Trophoblast cell (in vitro differentiated cells and primary cell): ENCODE measurements at regions not wholly inside any gene's neighbourhood (a gene's known extent, or its start where the extent isn't known, plus 50 kb on each side); places are given as distances from the start of the nearest gene placed in this dataset.

ENCODE experiments used
- DNase-seq, 2 donors: peaks; one replicate each; pipeline ENCODE4 v3.0.0-alpha.2; 2016
- H2AFZ ChIP-seq: 2 replicates; pipeline ENCODE4 v1.6.1; 2013; ENCODE audit warnings: low read length, moderate library complexity, mild to moderate bottlenecking; ENCODE audit not compliant: insufficient read depth, poor library complexity
- H2AK5ac ChIP-seq: 2 replicates; pipeline ENCODE4 v1.6.1; 2013; ENCODE audit warnings: mild to moderate bottlenecking, low read length
- H2BK120ac ChIP-seq: 2 replicates; pipeline ENCODE4 v1.6.1; 2013; ENCODE audit warnings: low read length, mild to moderate bottlenecking, moderate library complexity; ENCODE audit not compliant: insufficient read depth, poor library complexity
- H2BK12ac ChIP-seq: 2 replicates; pipeline ENCODE4 v1.6.1; 2013; ENCODE audit warnings: mild to moderate bottlenecking, low read length, moderate library complexity
- H2BK5ac ChIP-seq: 2 replicates; pipeline ENCODE4 v1.6.1; 2013; ENCODE audit warnings: low read length, low read depth, moderate library complexity, mild to moderate bottlenecking; ENCODE audit not compliant: poor library complexity
- H3K14ac ChIP-seq: 2 replicates; pipeline ENCODE4 v1.6.1; 2013; ENCODE audit warnings: mild to moderate bottlenecking, low read length
- H3K18ac ChIP-seq: 2 replicates; pipeline ENCODE4 v1.6.1; 2013; ENCODE audit warnings: mild to moderate bottlenecking, low read length
- H3K23ac ChIP-seq: 2 replicates; pipeline ENCODE4 v1.6.1; 2013; ENCODE audit warnings: low read length
- H3K27ac ChIP-seq: 2 replicates; pipeline ENCODE4 v1.5.1; 2013; ENCODE audit warnings: low read depth, mild to moderate bottlenecking, inconsistent platforms, low read length, moderate library complexity
- H3K27me3 ChIP-seq: 2 replicates; pipeline ENCODE4 v1.6.1; 2013; ENCODE audit warnings: inconsistent platforms, mild to moderate bottlenecking, low read length, moderate library complexity; ENCODE audit not compliant: insufficient read depth
- H3K36me3 ChIP-seq, 2 experiments: 1 replicate in 1 of 2; 2 replicates in 1 of 2; pipeline ENCODE4 v1.6.1; 2013; ENCODE audit warnings: low read length in 2 of 2, mild to moderate bottlenecking in 2 of 2, moderate library complexity in 1 of 2; ENCODE audit not compliant: insufficient read depth in 2 of 2, control insufficient read depth in 1 of 2
- H3K4ac ChIP-seq: 2 replicates; pipeline ENCODE4 v1.6.1; 2013; ENCODE audit warnings: low read depth, mild to moderate bottlenecking, low read length, moderate library complexity
- H3K4me1 ChIP-seq, 2 experiments: 1 replicate in 1 of 2; 2 replicates in 1 of 2; pipeline ENCODE4 v1.6.1; 2013; ENCODE audit warnings: low read length in 2 of 2, mild to moderate bottlenecking in 2 of 2, moderate library complexity in 1 of 2; ENCODE audit not compliant: insufficient read depth in 2 of 2, control insufficient read depth in 1 of 2
- H3K4me2 ChIP-seq: 2 replicates; pipeline ENCODE4 v1.6.1; 2013; ENCODE audit warnings: inconsistent platforms, mild to moderate bottlenecking, low read length, moderate library complexity
- H3K4me3 ChIP-seq: 2 replicates; pipeline ENCODE4 v1.5.1; 2013; ENCODE audit warnings: mild to moderate bottlenecking, low read depth, low read length, inconsistent platforms
- H3K79me1 ChIP-seq: one replicate; pipeline ENCODE4 v1.6.1; 2013; ENCODE audit warnings: low read length
- H3K79me2 ChIP-seq: 2 replicates; pipeline ENCODE4 v1.6.1; 2013; ENCODE audit warnings: low read length, mild to moderate bottlenecking; ENCODE audit not compliant: control insufficient read depth, insufficient read depth, poor library complexity
- H3K9ac ChIP-seq: 2 replicates; pipeline ENCODE4 v1.6.1; 2013; ENCODE audit warnings: mild to moderate bottlenecking, low read length
- H3K9me3 ChIP-seq: 2 replicates; pipeline ENCODE4 v1.6.1; 2013; ENCODE audit warnings: low read depth, mild to moderate bottlenecking, control low read depth, inconsistent platforms, low read length; ENCODE audit not compliant: insufficient read depth
- H4K12ac ChIP-seq: 2 replicates; pipeline ENCODE4 v1.6.1; 2013; ENCODE audit warnings: low read depth, mild to moderate bottlenecking, low read length, moderate library complexity
- H4K8ac ChIP-seq: 2 replicates; pipeline ENCODE4 v1.6.1; 2013; ENCODE audit warnings: low read depth, mild to moderate bottlenecking, low read length, moderate library complexity
- H4K91ac ChIP-seq: one replicate; pipeline ENCODE4 v1.6.1; 2013; ENCODE audit warnings: low read depth, mild to moderate bottlenecking, low read length, moderate library complexity
- WGBS: extraction: QIAGEN DNeasy Blood & Tissue Kit; methylation state at CpG from one replicate; pipeline ENCODE4 v1.1.7; 2013; ENCODE audit warnings: missing lambda C conversion rate; ENCODE audit not compliant: insufficient read length, insufficient coverage; ENCODE audit errors: extremely low coverage; 5-methylcytosine and 5-hydroxymethylcytosine counted together

GRCh38 chr10:33065111-33065510 lies 107.1 kb upstream of the ITGB1 start:
- Histone ChIP-seq H4K8ac (no peak overlapping the region), H3K4me3 (no peak overlapping the region), H3K27ac (no peak overlapping the region), H3K79me2 (no peaks in the 10 kb centered on the region), H2BK12ac (no peak overlapping the region), H3K4me1 (peaks cover 4 to 9% of the 10 kb centered on the region in 2 experiments), H3K23ac (no peak overlapping the region), H3K36me3 (no peaks in the 10 kb centered on the region), H3K79me1 (peaks cover 12% of the 10 kb centered on the region), H3K4ac (no peak overlapping the region), H3K14ac (no peak overlapping the region), H3K4me2 (no peak overlapping the region), H4K91ac (no peak overlapping the region), H2BK5ac (no peak overlapping the region), H3K9me3 (no peaks in the 10 kb centered on the region), H2AFZ (no peak overlapping the region), H3K27me3 (no peaks in the 10 kb centered on the region), H3K9ac (no peak overlapping the region), H2AK5ac (no peak overlapping the region), H4K12ac (no peak overlapping the region), H3K18ac (no peak overlapping the region), H2BK120ac (no peak overlapping the region)
- no CpG with 5 or more reads among the region's 1 CpG for WGBS
- no peak for DNase-seq

DNA sequence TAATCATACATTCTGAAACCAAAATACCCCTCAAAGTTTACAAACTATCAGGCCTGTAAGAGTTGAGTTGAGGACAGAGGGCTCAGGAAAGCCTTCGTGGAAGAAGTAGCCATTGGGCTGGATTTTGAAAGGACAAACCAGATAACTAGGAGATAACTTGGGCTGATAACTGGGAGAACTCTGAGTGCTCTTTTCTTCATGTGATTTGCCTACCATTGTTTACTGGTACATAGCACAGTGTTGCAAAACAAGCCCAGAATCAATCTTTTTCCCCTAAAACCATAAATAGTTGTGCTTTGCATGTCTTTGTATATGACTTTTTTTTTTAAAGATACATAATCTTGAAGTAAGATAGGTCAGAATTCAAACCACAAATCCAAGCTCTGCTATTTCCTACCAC lies 106.7 kb upstream of the ITGB1 start:
- Histone ChIP-seq H4K8ac (no peak overlapping the region), H3K4me2 (no peak overlapping the region), H3K9me3 (no peaks in the 10 kb centered on the region), H3K4me3 (no peak overlapping the region), H4K12ac (no peak overlapping the region), H4K91ac (no peak overlapping the region), H3K18ac (no peak overlapping the region), H2AK5ac (no peak overlapping the region), H3K79me2 (no peaks in the 10 kb centered on the region), H3K14ac (no peak overlapping the region), H2BK12ac (no peak overlapping the region), H3K27ac (no peak overlapping the region), H3K9ac (no peak overlapping the region), H3K4ac (no peak overlapping the region), H3K27me3 (no peaks in the 10 kb centered on the region), H2BK120ac (peak overlapping the region; percentile 72), H2AFZ (no peak overlapping the region), H3K23ac (no peak overlapping the region), H3K79me1 (peaks cover 12% of the 10 kb centered on the region), H2BK5ac (no peak overlapping the region), H3K36me3 (no peaks in the 10 kb centered on the region), H3K4me1 (peaks cover 4 to 9% of the 10 kb centered on the region in 2 experiments)
- WGBS = no CpG with 5 or more reads among the region's 1 CpG
- peak in 1 of 2 donors; percentile 26 for DNase-seq

DNA sequence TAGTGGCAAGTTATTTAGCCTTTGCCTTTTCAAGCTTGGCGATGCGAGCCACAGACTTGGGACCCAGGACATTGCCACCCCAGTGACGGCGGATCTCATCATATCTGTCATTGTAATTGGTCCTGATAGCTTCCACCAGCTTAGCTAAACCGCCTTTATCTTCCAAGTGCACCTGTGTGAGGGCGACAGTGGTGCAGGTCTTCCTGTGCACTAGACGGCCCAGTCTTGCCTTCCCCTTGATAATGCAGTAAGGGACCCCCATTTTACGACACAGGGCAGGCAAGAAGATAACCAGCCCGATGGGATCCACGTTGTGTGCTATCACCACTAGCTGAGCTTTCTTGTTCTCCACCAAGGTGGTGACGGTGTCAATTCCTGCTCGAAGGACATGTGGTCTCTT lies 99.6 kb upstream of the ITGB1 start:
- Histone ChIP-seq H3K14ac (no peak overlapping the region), H4K12ac (no peak overlapping the region), H3K79me1 (no peaks in the 10 kb centered on the region), H2BK5ac (no peak overlapping the region), H2AFZ (no peak overlapping the region), H2BK120ac (no peak overlapping the region), H4K91ac (no peak overlapping the region), H2AK5ac (no peak overlapping the region), H4K8ac (no peak overlapping the region), H3K4me1 (peaks cover 0 to 2% of the 10 kb centered on the region in 2 experiments), H3K4ac (no peak overlapping the region), H3K18ac (no peak overlapping the region), H3K4me2 (no peak overlapping the region), H3K36me3 (no peaks in the 10 kb centered on the region), H3K79me2 (no peaks in the 10 kb centered on the region), H2BK12ac (no peak overlapping the region), H3K23ac (no peak overlapping the region), H3K27me3 (no peaks in the 10 kb centered on the region), H3K9me3 (no peaks in the 10 kb centered on the region), H3K9ac (no peak overlapping the region), H3K27ac (no peak overlapping the region), H3K4me3 (no peak overlapping the region)
- DNase-seq = no peak
- no CpG with 5 or more reads among the region's 12 CpGs for WGBS

- Histone ChIP-seq H2AFZ (no peak overlapping the region), H3K79me1 (no peaks in the 10 kb centered on the region), H3K36me3 (no peaks in the 10 kb centered on the region), H3K18ac (no peak overlapping the region), H3K4me3 (no peak overlapping the region), H3K23ac (no peak overlapping the region), H3K27me3 (no peaks in the 10 kb centered on the region), H3K14ac (no peak overlapping the region), H2AK5ac (no peak overlapping the region), H4K8ac (no peak overlapping the region), H3K27ac (no peak overlapping the region), H3K4ac (no peak overlapping the region), H3K4me1 (peaks cover 0 to 2% of the 10 kb centered on the region in 2 experiments), H4K12ac (no peak overlapping the region), H3K9ac (no peak overlapping the region), H2BK5ac (no peak overlapping the region), H3K9me3 (no peaks in the 10 kb centered on the region), H3K79me2 (no peaks in the 10 kb centered on the region), H4K91ac (no peak overlapping the region), H2BK120ac (no peak overlapping the region), H3K4me2 (no peak overlapping the region), H2BK12ac (no peak overlapping the region)
- DNase-seq = peak; percentile 50 to 79
- WGBS = no CpG with 5 or more reads among the region's 4 CpGs
Observed at GRCh38 chr10:33056828-33057596, 99.0 kb upstream of the ITGB1 start.
